T-cell (primary cell): ENCODE measurements at regions not wholly inside any gene's neighbourhood (a gene's known extent, or its start where the extent isn't known, plus 50 kb on each side); places are given as distances from the start of the nearest gene placed in this dataset.

Experiments used
- ATAC-seq, 4 experiments: fragments of 200-7000 bp in 3 of 4; fragments of 150-1000 bp in 1 of 4; cut with Tn5 transposase; replicated peaks in 1 of 4; 1 replicate in 3 of 4; 2 replicates in 1 of 4; pipeline ENCODE4 v1.10.0; 2021; ENCODE audit warnings: moderate library complexity in 3 of 4, mild to moderate bottlenecking in 2 of 4, moderate number of reproducible peaks in 1 of 4
- CTCF ChIA-PET, 2 donors: fragments of 300-600 bp; sonication (Branson Sonifier 250); formaldehyde crosslinking; loops; one replicate each; lab custom pipeline; 2022; ENCODE audit warnings: antibody characterized with exemption in 2 of 2; lab: Charles Lee
- POLR2A ChIA-PET, 2 donors: fragments of 300-600 bp; sonication (Branson Sonifier 250); formaldehyde crosslinking; loops; one replicate each; lab custom pipeline; 2022; ENCODE audit warnings: antibody characterized with exemption in 2 of 2; lab: Charles Lee
- DNase-seq, 35 experiments: peaks; one replicate each; pipeline versions ENCODE4 v3.0.0 to v3.0.0-alpha.2; 2013 to 2023
- H3K27ac ChIP-seq: one replicate; pipeline ENCODE4 v1.5.1; 2013; ENCODE audit warnings: low read length
- H3K27me3 ChIP-seq, 2 experiments: replicated peaks in 1 of 2; 1 replicate in 1 of 2; 2 replicates in 1 of 2; pipeline versions ENCODE4 v1.6.1 to v1.7.0; 2013; ENCODE audit warnings: low read length in 1 of 2, mixed read lengths in 1 of 2; ENCODE audit not compliant: control insufficient read depth in 2 of 2, insufficient read depth in 2 of 2; ENCODE audit errors: extremely low read depth in 1 of 2
- H3K36me3 ChIP-seq, 2 donors: 1 replicate in 1 of 2; 2 replicates in 1 of 2; pipeline versions ENCODE4 v1.6.1 to v1.7.0; 2013; ENCODE audit warnings: low read length in 1 of 2; ENCODE audit not compliant: control insufficient read depth in 2 of 2, insufficient read depth in 1 of 2; ENCODE audit errors: extremely low read depth in 1 of 2
- H3K4me1 ChIP-seq, 2 experiments: 1 replicate in 1 of 2; 2 replicates in 1 of 2; pipeline versions ENCODE4 v1.6.1 to v1.7.0; 2013; ENCODE audit warnings: low read length in 2 of 2, mixed read lengths in 1 of 2; ENCODE audit not compliant: insufficient read depth in 2 of 2, control insufficient read depth in 1 of 2; ENCODE audit errors: extremely low read depth in 1 of 2
- H3K4me3 ChIP-seq, 2 donors: 1 replicate in 1 of 2; 2 replicates in 1 of 2; pipeline versions ENCODE4 v1.5.1 to v1.7.0; 2013; ENCODE audit warnings: mild to moderate bottlenecking in 2 of 2, low read length in 1 of 2, moderate library complexity in 1 of 2; ENCODE audit not compliant: control insufficient read depth in 1 of 2; ENCODE audit errors: extremely low read depth in 1 of 2
- H3K9me3 ChIP-seq: 2 replicates; pipeline ENCODE4 v1.7.0; 2013
- H3K27ac Mint-ChIP-seq, 2 donors: one replicate each; pipeline ENCODE4 v1.8.0; 2020 to 2021; ENCODE audit warnings: mild to moderate bottlenecking in 2 of 2, mixed read lengths in 2 of 2
- H3K27me3 Mint-ChIP-seq, 2 donors: one replicate each; pipeline ENCODE4 v1.8.0; 2021 to 2022; ENCODE audit warnings: mixed read lengths in 2 of 2
- H3K36me3 Mint-ChIP-seq: one replicate; pipeline ENCODE4 v1.8.0; 2021; ENCODE audit warnings: mixed read lengths
- H3K4me1 Mint-ChIP-seq, 3 donors: one replicate each; pipeline ENCODE4 v1.8.0; 2020 to 2022; ENCODE audit warnings: mixed read lengths in 3 of 3, mild to moderate bottlenecking in 1 of 3
- H3K4me3 Mint-ChIP-seq, 3 donors: one replicate each; pipeline ENCODE4 v1.8.0; 2020 to 2022; ENCODE audit warnings: mild to moderate bottlenecking in 3 of 3, mixed read lengths in 3 of 3, moderate library complexity in 3 of 3
- H3K9me3 Mint-ChIP-seq, 3 donors: one replicate each; pipeline ENCODE4 v1.8.0; 2020 to 2022; ENCODE audit warnings: mixed read lengths in 3 of 3
- WGBS: methylation state at CpG from one replicate; pipeline ENCODE4 v1.1.5; 2013; ENCODE audit warnings: missing lambda C conversion rate; ENCODE audit not compliant: insufficient coverage; 5-methylcytosine and 5-hydroxymethylcytosine counted together

GRCh38 chr1:234881893-234882771 lies 246.5 kb downstream of the TOMM20 start:
- ChIA-PET POLR2A (no interaction called here), CTCF (no interaction called here)
- peak in 1 of 35 experiments; percentile 12 for DNase-seq
- Histone ChIP-seq H3K36me3 (no peaks in the 10 kb centered on the region), H3K4me1 (peaks cover 0 to 8% of the 10 kb centered on the region in 2 experiments), H3K4me3 (no peak overlapping the region), H3K27ac (no peak overlapping the region), H3K27me3 (no peaks in the 10 kb centered on the region), H3K9me3 (no peaks in the 10 kb centered on the region)
- H3K4me1 Mint-ChIP-seq, result peaks cover 21 to 44% (median 24%) of the 10 kb centered on the region in 3 donors
- no peaks in the 10 kb centered on the region for H3K9me3 Mint-ChIP-seq
- no peaks in the 10 kb centered on the region for H3K36me3 Mint-ChIP-seq
- peak overlapping the region in 1 of 2 donors; percentile 41 for H3K27ac Mint-ChIP-seq
- WGBS, result 32% methylated on average over 10 of the region's 11 CpGs
- H3K4me3 Mint-ChIP-seq, result no peak overlapping the region
- no peaks in the 10 kb centered on the region for H3K27me3 Mint-ChIP-seq
- ATAC-seq, result peak in 1 of 4 experiments; percentile 63

- Histone ChIP-seq H3K9me3 (no peaks in the 10 kb centered on the region), H3K36me3 (no peaks in the 10 kb centered on the region), H3K4me1 (peaks cover 0 to 8% of the 10 kb centered on the region in 2 experiments), H3K27me3 (no peaks in the 10 kb centered on the region), H3K27ac (no peak overlapping the region), H3K4me3 (no peak overlapping the region)
- DNase-seq (no peak), ATAC-seq (no peak)
- Mint-ChIP-seq H3K4me3 (no peak overlapping the region), H3K4me1 (peaks cover 15 to 34% (median 29%) of the 10 kb centered on the region in 3 donors), H3K36me3 (no peaks in the 10 kb centered on the region), H3K9me3 (no peaks in the 10 kb centered on the region), H3K27me3 (no peaks in the 10 kb centered on the region), H3K27ac (peak overlapping the region in 1 of 2 donors; percentile 31)
- CTCF ChIA-PET, result no interaction called here
- WGBS, result 83% methylated on average over 6 of the region's 9 CpGs
- POLR2A ChIA-PET, result interaction anchor here in 1 of 2 donors (0.7 kb wide), 1 partner anchor 263 kb away, joined by 9 read pairs; no protein-coding TSS in a partner anchor
These were observed 249.2 kb downstream of the TOMM20 start for GRCh38 chr1:234879147-234880080.

- H3K4me3 ChIP-seq, result no peak overlapping the region
- peaks cover 0 to 8% of the 10 kb centered on the region in 2 experiments for H3K4me1 ChIP-seq
- no peak overlapping the region for H3K27ac ChIP-seq
- Mint-ChIP-seq H3K4me3 (no peak overlapping the region), H3K36me3 (no peaks in the 10 kb centered on the region), H3K9me3 (no peaks in the 10 kb centered on the region), H3K4me1 (peaks cover 15 to 29% (median 26%) of the 10 kb centered on the region in 3 donors), H3K27me3 (no peaks in the 10 kb centered on the region), H3K27ac (no peak overlapping the region)
- no peaks in the 10 kb centered on the region for H3K9me3 ChIP-seq
- H3K36me3 ChIP-seq, result no peaks in the 10 kb centered on the region
- WGBS, result 74% methylated on average over 8 of the region's 12 CpGs
- ChIA-PET POLR2A (no interaction called here), CTCF (no interaction called here)
- DNase-seq, result no peak
- no peak for ATAC-seq
- no peaks in the 10 kb centered on the region for H3K27me3 ChIP-seq
These were observed 250.3 kb downstream of the TOMM20 start for GRCh38 chr1:234878288-234878687.

GRCh38 chr1:234877761-234878160 lies 250.9 kb downstream of the TOMM20 start:
- 88% methylated on average over 6 of the region's 7 CpGs for WGBS
- Histone ChIP-seq H3K4me1 (peaks cover 0 to 8% of the 10 kb centered on the region in 2 experiments), H3K27ac (no peak overlapping the region), H3K27me3 (no peaks in the 10 kb centered on the region), H3K36me3 (no peaks in the 10 kb centered on the region), H3K4me3 (no peak overlapping the region), H3K9me3 (no peaks in the 10 kb centered on the region)
- H3K4me1 Mint-ChIP-seq, result peaks cover 15 to 28% (median 22%) of the 10 kb centered on the region in 3 donors
- DNase-seq (no peak), ATAC-seq (no peak)
- H3K4me3 Mint-ChIP-seq, result no peak overlapping the region
- no peaks in the 10 kb centered on the region for H3K36me3 Mint-ChIP-seq
- ChIA-PET CTCF (no interaction called here), POLR2A (no interaction called here)
- no peak overlapping the region for H3K27ac Mint-ChIP-seq
- no peaks in the 10 kb centered on the region for H3K27me3 Mint-ChIP-seq
- no peaks in the 10 kb centered on the region for H3K9me3 Mint-ChIP-seq

GRCh38 chr1:234875953-234876855 lies 252.4 kb downstream of the TOMM20 start:
- H3K27me3 ChIP-seq, result no peaks in the 10 kb centered on the region
- CTCF ChIA-PET, result interaction anchor here in 1 of 2 donors (0.5 kb wide), 1 partner anchor 205 kb away, joined by 6 read pairs; no protein-coding TSS in a partner anchor

More at GRCh38 chr1:234875953-234876855, 252.4 kb downstream of the TOMM20 start:
- POLR2A ChIA-PET, result no interaction called here
- no peak for ATAC-seq
- DNase-seq, result peak in 1 of 35 experiments; percentile 13
- Histone ChIP-seq H3K9me3 (no peaks in the 10 kb centered on the region), H3K4me1 (no peaks in the 10 kb centered on the region), H3K4me3 (no peak overlapping the region), H3K36me3 (no peaks in the 10 kb centered on the region), H3K27ac (no peak overlapping the region)
- H3K4me3 Mint-ChIP-seq, result no peak overlapping the region
- no peaks in the 10 kb centered on the region for H3K27me3 Mint-ChIP-seq
- H3K27ac Mint-ChIP-seq, result no peak overlapping the region
- H3K4me1 Mint-ChIP-seq, result peaks cover 6 to 14% (median 8%) of the 10 kb centered on the region in 3 donors
- no peaks in the 10 kb centered on the region for H3K9me3 Mint-ChIP-seq
- no peaks in the 10 kb centered on the region for H3K36me3 Mint-ChIP-seq
- 60% methylated on average over 13 of the region's 15 CpGs for WGBS
